Prostate gland (tissue), 2 donors: ENCODE measurements at regions not wholly inside any gene's neighbourhood (a gene's known extent, or its start where the extent isn't known, plus 50 kb on each side); places are given as distances from the start of the nearest gene placed in this dataset.

Experiments
- CTCF ChIP-seq, 4 experiments: fragments of 200-600 bp in 2 of 4; fragments of 450-650 bp in 2 of 4; sonication (generic) in 2 of 4; IDR thresholded peaks; 1 replicate in 3 of 4; 2 replicates in 1 of 4; pipeline ENCODE4 v1.5.1; 2016 to 2019; ENCODE audit warnings: antibody characterized with exemption in 4 of 4, mild to moderate bottlenecking in 2 of 4, moderate library complexity in 2 of 4
- POLR2AphosphoS5 ChIP-seq: sonication (generic); formaldehyde crosslinking; IDR thresholded peaks from one replicate; pipeline ENCODE4 v1.6.1; 2017; ENCODE audit warnings: antibody characterized with exemption

DNA sequence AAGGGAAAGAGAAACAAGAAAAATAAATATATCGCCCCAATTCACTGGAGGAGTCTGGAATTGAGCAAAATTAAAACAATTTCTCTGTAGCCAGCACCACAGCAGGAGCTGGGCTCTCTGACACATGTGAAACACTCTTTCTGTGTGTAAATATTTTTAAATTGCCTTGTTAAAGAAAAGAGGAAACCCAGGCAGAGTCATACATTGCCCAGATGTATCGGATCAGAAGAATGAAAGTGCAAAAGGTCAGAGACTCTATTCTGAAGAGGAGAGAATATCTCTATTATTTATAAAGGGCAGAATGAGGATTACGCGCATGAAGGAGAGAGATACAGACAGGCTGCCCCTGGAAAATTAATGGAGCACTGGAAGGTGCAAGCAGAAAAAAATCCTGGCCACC is 127.0 kb upstream of the MAN1A1 start:
- TF ChIP-seq CTCF (IDR thresholded peaks at IDR 0.05) (no peak), POLR2AphosphoS5 (no peak)
